GM19467 (cell line): ENCODE measurements at regions not wholly inside any gene's neighbourhood (a gene's known extent, or its start where the extent isn't known, plus 50 kb on each side); places are given as distances from the start of the nearest gene placed in this dataset.

Source experiments
- ATAC-seq: cut with Tn5 transposase; IDR thresholded peaks from one replicate; pipeline ENCODE4 v1.9.1; 2021; ENCODE audit warnings: mild to moderate bottlenecking, moderate library complexity; ENCODE audit not compliant: unreplicated experiment

DNA sequence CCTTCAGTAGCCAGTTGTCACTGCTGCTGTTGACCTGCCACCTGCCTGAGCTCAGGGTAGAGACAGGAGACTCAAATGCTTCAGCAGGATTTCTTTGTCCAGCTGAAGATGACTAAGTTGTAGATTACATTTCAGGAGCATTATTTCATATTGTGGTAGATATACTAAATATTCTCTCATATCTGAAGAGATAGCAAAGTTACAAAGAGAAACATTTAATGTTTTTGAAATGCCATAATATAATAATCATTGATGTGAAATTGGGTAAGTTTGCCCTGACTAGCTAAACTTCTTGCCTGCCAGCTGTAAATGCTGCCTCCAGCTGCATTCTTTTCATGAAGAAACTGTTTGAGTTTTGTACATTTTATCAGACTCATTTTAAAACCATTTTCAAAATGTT, 247.6 kb upstream of the CNKSR2 start:
- ATAC-seq = no peak

DNA sequence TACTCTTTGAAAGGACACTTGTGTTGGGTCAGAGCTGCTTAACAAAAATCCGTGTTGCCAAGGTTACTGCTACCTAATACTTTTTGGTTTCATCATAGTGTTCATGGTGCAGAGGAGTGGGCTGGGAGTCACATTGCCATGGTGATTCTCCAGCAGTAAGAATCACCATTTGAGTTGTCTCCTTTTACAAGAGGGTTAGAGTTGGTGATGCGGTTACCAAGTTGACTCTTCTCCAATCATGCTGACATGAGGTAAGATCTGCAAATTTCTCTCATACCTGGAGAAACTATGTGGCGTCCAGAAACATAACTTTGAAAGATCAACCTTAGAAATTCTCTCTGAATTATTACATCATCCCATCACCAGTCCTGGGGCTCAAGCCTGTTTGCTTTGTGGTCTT, 242.9 kb upstream of the CNKSR2 start:
- ATAC-seq = no peak

GRCh38 chrX:21131786-21132185, 242.4 kb upstream of the CNKSR2 start:
- ATAC-seq = no peak

DNA sequence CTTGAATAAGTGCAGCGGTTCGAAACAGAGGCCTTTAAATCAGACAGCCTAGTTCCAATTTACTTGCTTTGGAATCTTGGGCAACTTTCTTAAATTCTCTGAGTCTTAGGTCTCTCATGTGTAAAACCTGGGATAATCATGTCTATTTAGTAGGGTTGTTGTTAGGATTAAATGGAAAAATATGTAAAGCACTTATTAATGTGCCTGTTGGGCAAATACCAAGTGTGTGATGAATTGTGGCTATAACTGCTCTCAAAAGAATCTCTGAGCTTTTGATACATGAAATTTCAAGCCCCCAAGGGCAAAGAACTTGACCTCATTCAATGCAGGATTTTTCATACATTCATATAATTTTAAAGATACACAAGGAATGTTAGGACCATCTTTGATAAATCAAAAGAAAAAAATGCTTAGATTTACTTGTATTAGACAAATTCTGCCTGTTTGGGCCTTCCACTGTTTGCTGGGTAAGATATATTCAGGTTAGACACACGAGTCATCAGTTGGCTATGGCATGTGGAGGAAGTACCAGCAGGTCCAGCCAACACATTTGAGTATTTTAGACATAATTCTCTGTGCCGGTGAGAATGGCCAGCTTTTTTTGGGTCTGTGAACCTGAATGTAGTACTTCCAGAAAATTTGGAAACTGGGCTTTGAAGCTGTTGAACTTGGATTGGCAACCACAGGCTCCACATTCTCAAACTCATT, 241.4 kb upstream of the CNKSR2 start:
- no peak for ATAC-seq

DNA sequence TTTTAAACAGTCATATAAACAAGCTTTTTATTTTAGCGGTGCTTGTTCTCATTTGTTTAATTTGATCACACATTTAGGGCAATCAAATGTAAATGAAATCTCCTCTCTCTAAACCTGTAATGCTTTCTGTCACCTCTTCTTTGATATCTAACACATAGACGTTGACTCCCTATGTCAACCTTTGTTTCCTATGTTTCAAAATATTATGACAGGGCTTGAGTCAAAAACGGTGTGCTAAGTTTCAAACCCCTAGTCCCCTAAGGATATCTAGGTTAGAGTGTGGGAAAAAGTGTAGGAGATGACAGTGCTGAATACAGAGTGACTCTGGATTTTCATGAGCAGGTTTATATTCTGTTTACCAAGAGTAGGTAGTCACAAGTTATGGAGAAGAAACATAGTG, 224.0 kb upstream of the CNKSR2 start:
- no peak for ATAC-seq

DNA sequence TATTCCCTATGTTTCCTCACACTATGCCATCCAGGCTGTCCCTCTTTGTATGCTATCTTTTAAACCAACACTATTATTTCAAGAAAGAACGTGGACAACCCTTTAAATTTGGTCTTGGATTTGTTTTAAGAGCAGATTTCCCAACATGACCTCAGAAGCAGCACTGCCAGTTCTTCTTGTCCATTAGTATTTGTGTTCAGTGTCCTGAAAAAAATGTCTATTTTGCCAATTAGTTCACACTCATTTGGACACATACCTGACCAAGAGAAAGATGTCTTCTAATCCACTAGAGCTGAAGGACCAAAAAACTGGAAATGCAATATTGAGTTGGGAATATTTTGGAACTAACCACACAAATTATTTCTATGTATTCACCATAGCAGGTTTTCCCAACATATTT, 223.2 kb upstream of the CNKSR2 start:
- ATAC-seq = no peak

GRCh38 chrX:21153033-21153432, 221.2 kb upstream of the CNKSR2 start:
- ATAC-seq = no peak

GRCh38 chrX:21153503-21153902, 220.7 kb upstream of the CNKSR2 start:
- ATAC-seq = no peak

DNA sequence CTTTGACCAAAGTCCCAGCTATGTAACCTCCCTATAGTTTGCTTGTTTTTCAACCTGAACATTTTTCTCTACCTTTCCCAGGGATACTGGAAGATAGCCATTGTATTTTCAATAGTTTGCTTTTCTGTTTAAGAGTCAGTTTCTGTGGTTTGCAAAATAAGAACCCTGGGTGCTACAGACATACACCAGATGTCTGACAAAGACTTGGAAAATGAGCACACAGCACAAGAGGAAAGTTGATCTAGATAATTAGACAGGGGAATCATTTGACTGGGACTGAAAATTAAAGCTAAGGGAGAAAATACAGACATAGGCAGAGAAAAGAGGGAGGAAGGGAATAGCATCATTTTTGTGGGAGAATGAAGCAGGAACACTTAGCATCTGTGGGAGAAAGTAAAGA, 218.3 kb upstream of the CNKSR2 start:
- no peak for ATAC-seq

DNA sequence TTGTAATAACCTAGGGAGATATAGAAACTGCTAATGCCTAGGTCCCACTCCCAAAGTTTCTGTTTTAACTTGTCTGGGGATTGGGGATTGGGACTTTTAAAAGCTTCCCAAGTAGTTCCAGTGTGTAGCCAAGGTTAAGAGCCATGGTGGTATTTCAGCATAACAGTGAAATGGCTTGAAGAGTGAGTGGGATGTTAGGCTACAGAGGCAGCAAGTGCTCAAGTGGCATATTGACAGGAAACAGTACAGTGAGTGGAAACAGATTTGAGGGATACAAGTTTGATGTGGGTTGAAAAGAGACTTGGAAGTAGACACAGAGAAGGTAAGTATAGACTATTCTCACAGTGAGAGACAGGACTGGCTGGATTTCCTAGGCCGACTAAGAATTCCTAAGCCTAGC, 217.6 kb upstream of the CNKSR2 start:
- no peak for ATAC-seq

DNA sequence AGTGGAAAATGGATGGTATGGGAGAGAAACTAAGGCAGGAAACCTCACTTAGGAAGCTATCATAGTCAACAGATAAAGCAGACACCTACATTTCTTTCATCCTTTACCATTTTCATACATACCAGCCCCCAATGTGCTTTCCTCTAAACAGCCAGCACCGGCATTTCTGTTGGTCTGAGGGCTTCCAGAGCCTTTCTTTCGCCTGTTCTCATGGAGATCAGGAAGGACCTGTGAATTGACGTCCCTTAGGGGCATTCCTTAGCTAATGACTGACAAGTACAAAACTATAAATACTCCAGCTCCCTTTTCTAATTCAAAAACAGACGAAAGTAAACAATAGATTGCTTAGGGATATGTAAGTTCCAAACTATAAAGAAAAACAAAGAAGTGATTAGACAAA, 215.5 kb upstream of the CNKSR2 start:
- ATAC-seq = no peak

GRCh38 chrX:21166272-21166982, 207.8 kb upstream of the CNKSR2 start:
- ATAC-seq = no peak

GRCh38 chrX:21167011-21167410, 207.2 kb upstream of the CNKSR2 start:
- ATAC-seq = no peak

- no peak for ATAC-seq
Observed at GRCh38 chrX:21167494-21167893, 206.7 kb upstream of the CNKSR2 start.

- ATAC-seq = no peak
Observed at GRCh38 chrX:21168401-21169160, 205.6 kb upstream of the CNKSR2 start.

DNA sequence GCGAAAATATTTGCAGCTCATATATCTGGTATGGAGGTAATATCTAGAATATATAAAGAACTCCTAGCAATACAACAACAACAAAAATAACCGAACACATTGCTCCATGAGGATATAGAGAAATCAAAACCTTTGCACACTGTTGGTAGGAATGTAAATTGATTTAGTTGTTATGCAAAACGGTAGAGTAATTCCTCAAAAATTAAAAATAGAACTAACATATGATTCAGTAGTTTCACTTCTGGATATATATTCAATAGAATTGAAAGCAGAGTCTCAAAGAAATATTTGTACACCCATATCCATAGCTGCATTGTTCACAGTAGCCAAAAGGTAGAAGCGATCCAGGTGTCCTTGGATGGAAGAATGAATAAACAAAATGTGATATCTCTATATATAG, 203.0 kb upstream of the CNKSR2 start:
- no peak for ATAC-seq

DNA sequence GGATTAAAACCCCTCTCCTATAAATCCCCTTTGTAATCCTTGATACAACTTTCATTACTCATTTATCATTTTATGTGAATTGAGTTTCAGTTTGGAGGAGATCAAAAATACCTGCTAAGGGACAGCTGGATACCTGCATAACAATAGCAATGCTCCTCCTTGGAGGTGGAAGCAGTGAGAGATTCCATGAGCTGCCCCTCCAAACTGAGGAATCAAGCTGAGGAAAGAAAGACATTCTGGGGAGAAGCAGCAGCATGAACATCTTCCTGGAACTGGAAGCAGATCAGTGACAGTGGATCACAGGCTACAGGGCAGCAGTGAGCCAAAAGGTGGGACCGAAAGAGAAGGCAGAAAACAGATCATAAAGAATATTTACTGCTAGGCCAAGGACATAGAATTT, 199.8 kb upstream of the CNKSR2 start:
- ATAC-seq = no peak

DNA sequence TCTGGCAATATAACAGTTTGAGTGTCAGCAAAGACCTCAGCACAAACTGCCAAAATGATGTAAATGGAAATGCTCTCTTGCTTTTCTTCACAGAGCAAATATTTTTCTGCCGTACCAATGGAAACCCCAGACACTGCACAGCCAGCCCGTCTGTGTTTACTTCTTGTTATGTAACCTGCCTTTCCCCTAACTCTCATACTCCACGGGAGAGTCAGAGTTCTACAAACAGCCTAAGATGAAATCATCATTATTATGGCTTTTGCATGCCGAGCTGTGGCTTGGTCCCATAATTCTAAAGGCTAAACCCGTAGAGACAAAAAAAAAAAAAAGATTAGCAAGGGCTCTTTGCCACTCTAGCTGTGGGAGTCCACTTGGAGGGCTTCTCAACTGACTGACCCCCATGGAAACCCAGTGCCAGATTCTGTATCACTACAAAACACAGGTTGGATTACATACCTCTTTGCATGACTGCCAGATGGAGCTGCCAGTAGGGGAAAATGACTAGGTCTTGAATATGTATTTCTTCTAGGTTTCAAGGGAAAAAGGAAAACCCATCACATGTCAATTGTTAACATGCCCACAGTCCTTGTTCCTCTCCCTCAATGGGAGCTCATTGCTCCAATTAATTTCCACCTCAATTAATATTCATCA, 197.2 kb upstream of the CNKSR2 start:
- ATAC-seq = no peak

DNA sequence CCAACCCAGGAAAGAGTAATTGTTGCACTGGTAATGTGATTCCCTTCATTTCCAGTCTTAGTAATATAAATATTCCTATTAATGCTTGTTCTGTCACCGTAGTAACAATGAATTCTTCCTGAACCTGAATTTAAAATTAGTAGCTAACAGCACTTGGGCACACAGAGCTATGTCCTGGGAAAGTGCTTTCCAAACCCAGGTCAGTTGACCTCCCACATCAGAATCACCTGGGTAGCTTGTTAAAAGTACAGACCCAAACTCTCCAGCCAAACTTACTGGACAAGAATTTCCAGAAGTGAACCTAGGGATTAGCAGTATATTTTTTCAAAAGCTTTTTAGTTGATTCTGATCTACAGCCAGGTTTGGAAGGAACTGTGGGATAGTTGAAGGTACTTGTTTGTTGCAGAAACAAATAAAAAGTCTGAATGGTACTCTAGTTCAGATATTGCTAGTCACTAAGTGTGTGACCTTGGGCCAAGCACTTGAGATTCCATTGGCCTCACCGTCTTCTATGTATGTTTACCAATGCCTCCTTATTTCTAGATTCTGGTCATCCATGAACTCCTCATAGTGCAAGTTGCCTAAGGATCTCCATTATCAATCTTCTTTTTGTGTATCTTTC, 192.9 kb upstream of the CNKSR2 start:
- ATAC-seq = no peak

GRCh38 chrX:21193196-21193595, 181.0 kb upstream of the CNKSR2 start:
- ATAC-seq = no peak

DNA sequence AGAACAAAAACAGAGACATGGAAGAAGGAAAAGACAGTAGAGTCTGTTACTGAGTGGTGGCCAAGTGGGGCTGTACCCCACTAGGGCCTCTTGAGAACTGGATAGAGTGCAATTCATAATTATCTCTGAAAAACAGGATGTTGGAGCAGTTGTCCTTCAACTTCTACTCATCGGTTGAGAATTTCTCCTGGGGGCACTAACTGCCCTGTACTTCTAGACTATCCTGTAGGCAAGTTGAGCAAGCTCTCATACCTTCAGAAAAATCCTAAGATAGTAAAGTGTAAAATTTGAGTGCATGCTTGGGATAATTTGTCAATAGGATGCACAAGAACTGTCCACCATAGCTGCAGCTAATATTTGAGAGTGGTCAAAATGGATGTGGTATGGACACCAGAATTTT, 179.7 kb upstream of the CNKSR2 start:
- ATAC-seq = no peak
